IPS-20b (cell line): ENCODE measurements at regions not wholly inside any gene's neighbourhood (a gene's known extent, or its start where the extent isn't known, plus 50 kb on each side); places are given as distances from the start of the nearest gene placed in this dataset.
A peak's percentile ranks its signal among the peaks of the same experiment; 100 is the strongest.
"Not testable (repeated sequence)": the region's sequence is repeated elsewhere in the genome, so short reads cannot be mapped to it uniquely, and the experiment has no call there.

ENCODE experiments used
- H3K27ac ChIP-seq: one replicate; pipeline ENCODE4 v1.5.1; 2013; ENCODE audit warnings: low read length
- H3K27me3 ChIP-seq: 2 replicates; pipeline ENCODE4 v1.6.1; 2013; ENCODE audit warnings: mild to moderate bottlenecking, low read length, inconsistent platforms; ENCODE audit not compliant: insufficient read depth
- H3K36me3 ChIP-seq: 2 replicates; pipeline ENCODE4 v1.6.1; 2013; ENCODE audit warnings: low read depth, mild to moderate bottlenecking, inconsistent platforms, low read length, moderate library complexity; ENCODE audit not compliant: insufficient read depth
- H3K4me1 ChIP-seq: 2 replicates; pipeline ENCODE4 v1.6.1; 2013; ENCODE audit warnings: mild to moderate bottlenecking, control low read depth, inconsistent platforms, low read length, moderate library complexity; ENCODE audit not compliant: insufficient read depth
- H3K4me3 ChIP-seq: 2 replicates; pipeline ENCODE4 v1.5.1; 2013; ENCODE audit warnings: mild to moderate bottlenecking, low read length, inconsistent platforms
- H3K9ac ChIP-seq: 2 replicates; pipeline ENCODE4 v1.6.1; 2013; ENCODE audit warnings: low read depth, mild to moderate bottlenecking, inconsistent platforms, low read length, moderate library complexity
- H3K9me3 ChIP-seq: 2 replicates; pipeline ENCODE4 v1.6.1; 2013; ENCODE audit warnings: mild to moderate bottlenecking, low read depth, low read length, inconsistent platforms; ENCODE audit not compliant: insufficient read depth

DNA sequence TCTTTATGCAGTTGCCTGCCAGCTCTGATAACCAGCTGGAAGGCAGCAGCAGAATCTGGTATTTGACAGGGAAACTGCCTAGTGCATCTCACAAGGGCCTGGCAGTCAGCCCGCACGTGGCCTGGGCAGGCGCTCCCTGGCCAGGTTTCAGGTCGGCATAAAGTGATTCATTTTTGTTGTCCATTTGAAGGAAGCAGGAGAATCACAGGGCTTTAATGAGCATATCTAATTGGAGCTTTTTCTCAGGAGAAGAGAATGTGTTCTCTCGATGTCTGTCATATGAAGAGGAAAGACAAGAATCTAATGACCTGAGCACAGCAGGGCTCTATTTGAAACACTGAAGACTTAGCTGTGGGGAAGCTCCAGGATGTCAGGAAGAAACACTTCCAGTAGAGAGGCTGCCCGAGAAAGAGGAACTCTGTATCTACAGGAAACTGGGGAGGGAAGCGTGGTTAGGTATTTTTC lies 98.8 kb upstream of the MB21D2 start:
- H3K36me3 ChIP-seq: no peaks in the 10 kb centered on the region
- H3K4me1 ChIP-seq: peaks cover 13% of the 10 kb centered on the region; the same call in 1 of the 2 replicates
- no peaks in the 10 kb centered on the region for H3K27me3 ChIP-seq
- H3K9ac ChIP-seq: no peak overlapping the region; the same call in 1 of the 2 replicates
- no peak overlapping the region for H3K27ac ChIP-seq
- peak overlapping the region; percentile 41; the same call in 1 of the 2 replicates for H3K4me3 ChIP-seq
- H3K9me3 ChIP-seq: peaks cover 14% of the 10 kb centered on the region

DNA sequence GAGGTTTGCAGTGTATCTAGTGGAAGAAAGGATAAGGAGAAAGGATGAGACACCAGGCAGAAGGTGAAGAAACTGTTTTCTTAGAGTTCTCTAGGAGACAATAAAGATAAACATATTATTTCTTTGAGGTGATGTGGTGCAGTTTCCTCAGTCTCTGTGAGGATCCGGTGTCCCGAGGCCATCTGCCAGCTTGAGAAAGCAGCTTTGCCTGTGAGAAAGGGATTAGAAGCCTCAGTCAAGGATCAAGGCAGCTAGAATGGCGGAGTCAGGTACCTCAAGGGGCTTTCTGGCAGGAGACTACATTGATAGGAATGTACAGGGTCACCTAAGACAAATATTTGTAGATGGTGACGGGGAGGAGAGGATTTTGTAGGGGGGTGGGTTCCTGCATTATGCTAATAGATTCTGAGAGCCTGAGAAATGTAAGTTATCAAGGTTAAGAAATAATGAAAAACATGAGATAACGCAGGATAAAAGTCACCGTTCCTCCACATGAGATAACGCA lies 103.9 kb upstream of the MB21D2 start:
- H3K9ac ChIP-seq: no peak overlapping the region
- peaks cover 10% of the 10 kb centered on the region; the same call in 1 of the 2 replicates for H3K4me1 ChIP-seq
- no peaks in the 10 kb centered on the region for H3K9me3 ChIP-seq
- no peaks in the 10 kb centered on the region for H3K27me3 ChIP-seq
- no peaks in the 10 kb centered on the region for H3K36me3 ChIP-seq
- no peak overlapping the region for H3K4me3 ChIP-seq
- no peak overlapping the region for H3K27ac ChIP-seq

DNA sequence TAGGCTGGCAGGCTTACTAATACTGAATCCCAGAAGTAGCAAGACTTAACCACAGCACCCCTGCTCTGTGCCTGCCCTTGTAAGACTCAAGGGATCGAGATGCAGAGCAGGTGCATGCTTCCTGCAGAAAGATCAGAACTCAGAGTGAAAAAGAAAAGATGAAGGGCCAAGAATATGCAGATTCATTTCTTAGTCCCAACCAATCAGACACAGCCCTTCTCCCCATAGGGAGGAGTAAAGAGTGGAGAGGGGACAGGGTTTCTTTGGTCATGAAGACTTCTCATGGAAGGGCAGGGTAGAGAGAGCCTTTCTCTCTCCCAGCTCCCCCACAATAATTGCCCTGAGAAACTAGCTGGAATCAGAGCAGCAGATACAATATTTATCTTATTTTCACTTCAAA lies 105.6 kb upstream of the MB21D2 start:
- Histone ChIP-seq H3K27me3 (no peaks in the 10 kb centered on the region), H3K27ac (no peak overlapping the region), H3K9ac (no peak overlapping the region), H3K4me3 (no peak overlapping the region), H3K36me3 (no peaks in the 10 kb centered on the region), H3K4me1 (peaks cover 2% of the 10 kb centered on the region; the same call in 1 of the 2 replicates), H3K9me3 (no peaks in the 10 kb centered on the region)

DNA sequence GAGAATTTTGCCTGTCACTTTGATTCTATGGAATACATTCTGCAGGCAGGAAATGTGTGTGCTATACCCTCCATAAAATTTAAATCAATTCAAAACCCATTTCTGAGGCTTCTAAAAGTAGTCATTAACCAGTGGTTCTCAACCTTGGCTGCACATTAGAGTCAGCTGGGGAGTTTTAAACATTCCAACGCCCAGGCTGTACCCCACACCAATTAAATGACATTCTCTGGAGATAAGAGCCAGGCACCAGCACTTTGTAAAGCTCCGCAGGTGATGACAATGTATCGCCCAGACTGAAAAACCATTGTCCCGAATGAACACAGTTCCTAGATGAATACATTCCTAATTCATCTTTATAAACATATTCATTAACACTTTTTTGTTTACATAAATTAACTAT lies 110.6 kb upstream of the MB21D2 start:
- Histone ChIP-seq H3K27ac (no peak overlapping the region), H3K27me3 (no peaks in the 10 kb centered on the region), H3K9ac (no peak overlapping the region)

DNA sequence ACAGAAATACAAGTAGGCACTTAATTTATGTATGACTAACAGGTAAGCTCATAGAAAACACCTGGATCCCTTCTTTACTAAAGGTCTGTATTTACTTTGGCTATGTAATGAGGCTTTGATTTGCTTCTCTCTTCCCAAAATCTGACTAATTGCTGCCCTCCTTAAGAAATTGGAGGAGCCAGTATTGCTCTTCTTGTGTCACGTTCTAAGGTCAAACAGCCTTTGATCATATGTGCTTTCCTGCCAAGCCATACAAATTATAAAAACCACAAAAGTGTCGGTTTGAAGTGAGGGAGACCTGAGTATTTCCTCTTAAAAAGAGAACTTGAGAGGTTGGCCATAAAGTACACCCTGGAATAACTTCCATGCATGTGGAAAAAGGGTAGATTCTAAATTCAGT lies 112.1 kb upstream of the MB21D2 start:
- H3K27ac ChIP-seq: no peak overlapping the region
- H3K4me3 ChIP-seq: no peak overlapping the region
- no peaks in the 10 kb centered on the region for H3K9me3 ChIP-seq
- no peak overlapping the region for H3K9ac ChIP-seq
- H3K4me1 ChIP-seq: peaks cover 8% of the 10 kb centered on the region; the same call in 1 of the 2 replicates
- no peaks in the 10 kb centered on the region for H3K27me3 ChIP-seq
- no peaks in the 10 kb centered on the region for H3K36me3 ChIP-seq

More for the DNA sequence above, 110.6 kb upstream of the MB21D2 start:
- H3K4me3 ChIP-seq: no peak overlapping the region
- H3K36me3 ChIP-seq: no peaks in the 10 kb centered on the region
- H3K4me1 ChIP-seq: peaks cover 8% of the 10 kb centered on the region; the same call in 1 of the 2 replicates
- H3K9me3 ChIP-seq: no peaks in the 10 kb centered on the region

DNA sequence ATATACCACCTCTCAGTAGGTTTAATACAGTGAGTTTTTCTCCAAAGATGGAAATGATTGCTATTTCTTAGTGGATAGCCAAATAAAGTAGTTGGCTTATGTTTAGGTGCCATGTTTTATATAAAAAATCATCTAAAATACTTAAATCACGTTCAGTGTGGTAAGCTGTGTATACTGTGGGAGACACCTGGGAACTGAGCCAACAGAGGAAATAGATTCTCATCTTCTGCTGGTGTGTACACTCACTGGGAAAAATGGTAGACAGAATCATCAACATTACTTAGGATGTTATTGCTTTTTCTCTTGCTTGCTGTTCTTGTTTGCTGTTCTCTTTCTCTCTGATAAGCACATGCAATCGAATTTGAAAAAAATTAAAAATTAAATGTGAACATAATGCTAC lies 112.6 kb upstream of the MB21D2 start:
- Histone ChIP-seq H3K9ac (no peak overlapping the region), H3K36me3 (no peaks in the 10 kb centered on the region), H3K27ac (no peak overlapping the region), H3K27me3 (no peaks in the 10 kb centered on the region), H3K4me1 (peaks cover 8% of the 10 kb centered on the region; the same call in 1 of the 2 replicates), H3K4me3 (no peak overlapping the region), H3K9me3 (no peaks in the 10 kb centered on the region)

DNA sequence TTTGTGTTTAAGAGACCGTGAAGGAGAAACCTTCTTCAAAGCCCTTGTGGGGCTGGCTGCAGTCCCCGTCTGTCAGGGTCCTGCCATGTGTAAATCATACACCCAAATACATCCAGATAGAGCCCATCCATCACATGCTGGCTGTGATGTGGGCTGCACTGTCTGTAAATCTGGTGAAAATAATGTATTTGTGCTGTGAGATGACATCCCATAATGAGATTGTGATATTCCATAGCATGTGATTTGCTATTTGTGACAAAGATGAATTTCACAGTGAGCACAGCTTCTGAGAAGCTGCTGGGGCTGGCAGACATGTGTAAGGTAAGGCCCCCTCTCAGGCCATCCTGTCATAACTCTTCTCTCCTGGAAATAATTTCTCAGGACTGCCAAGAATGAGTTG lies 114.3 kb upstream of the MB21D2 start:
- Histone ChIP-seq H3K27ac (no peak overlapping the region), H3K9me3 (no peaks in the 10 kb centered on the region), H3K9ac (no peak overlapping the region), H3K27me3 (no peaks in the 10 kb centered on the region), H3K4me3 (no peak overlapping the region), H3K36me3 (no peaks in the 10 kb centered on the region), H3K4me1 (peaks cover 8% of the 10 kb centered on the region; the same call in 1 of the 2 replicates)

DNA sequence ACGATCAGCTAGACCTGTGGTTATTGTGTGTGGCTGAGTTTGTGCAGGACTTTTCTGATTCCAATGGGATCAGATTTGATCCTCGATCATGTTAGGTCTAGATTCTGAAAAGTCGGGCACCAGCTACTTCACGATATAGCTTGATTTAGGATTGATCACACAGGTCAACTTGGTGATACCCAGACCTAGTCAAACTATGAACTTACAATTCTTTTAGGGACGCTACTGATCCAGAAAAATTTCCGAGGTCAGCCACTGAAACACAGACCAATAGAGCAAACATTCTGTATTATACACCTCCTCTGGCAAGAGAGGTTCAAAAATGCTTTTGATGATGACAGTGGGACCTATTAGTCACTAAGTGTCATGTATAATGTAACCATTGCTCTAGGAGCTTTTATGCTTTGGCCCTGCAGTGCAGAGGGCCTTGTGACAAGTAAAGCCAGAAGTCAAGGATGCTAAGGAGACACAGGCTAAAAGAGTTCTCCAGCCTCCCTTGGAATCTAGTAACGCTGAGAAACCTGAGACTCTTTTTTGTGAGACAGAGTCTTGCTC lies 115.6 kb upstream of the MB21D2 start:
- Histone ChIP-seq H3K4me1 (peaks cover 5% of the 10 kb centered on the region; the same call in 1 of the 2 replicates), H3K36me3 (no peaks in the 10 kb centered on the region), H3K27me3 (no peaks in the 10 kb centered on the region), H3K27ac (no peak overlapping the region), H3K9me3 (no peaks in the 10 kb centered on the region), H3K9ac (no peak overlapping the region), H3K4me3 (no peak overlapping the region)

DNA sequence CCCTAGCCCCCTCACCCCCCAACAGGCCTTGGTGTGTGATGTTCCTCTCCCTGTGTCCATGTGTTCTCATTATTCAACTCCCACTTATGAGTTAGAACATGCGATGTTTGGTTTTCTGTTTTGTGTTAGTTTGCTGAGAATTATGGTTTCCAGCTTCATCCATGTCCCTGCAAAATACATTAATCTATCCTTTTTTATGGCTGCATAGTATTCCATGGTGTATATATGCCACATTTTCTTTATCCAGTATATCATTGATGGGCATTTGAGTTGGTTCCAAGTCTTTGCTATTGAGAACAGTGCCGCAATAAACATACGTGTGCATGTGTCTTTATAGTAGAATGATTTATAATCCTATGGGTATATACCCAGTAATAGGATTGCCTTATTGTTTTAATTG lies 120.2 kb upstream of the MB21D2 start:
- H3K27ac ChIP-seq, H3K4me3 ChIP-seq, H3K4me1 ChIP-seq, H3K36me3 ChIP-seq, H3K9ac ChIP-seq, H3K9me3 ChIP-seq, H3K27me3 ChIP-seq: not testable (repeated sequence)

DNA sequence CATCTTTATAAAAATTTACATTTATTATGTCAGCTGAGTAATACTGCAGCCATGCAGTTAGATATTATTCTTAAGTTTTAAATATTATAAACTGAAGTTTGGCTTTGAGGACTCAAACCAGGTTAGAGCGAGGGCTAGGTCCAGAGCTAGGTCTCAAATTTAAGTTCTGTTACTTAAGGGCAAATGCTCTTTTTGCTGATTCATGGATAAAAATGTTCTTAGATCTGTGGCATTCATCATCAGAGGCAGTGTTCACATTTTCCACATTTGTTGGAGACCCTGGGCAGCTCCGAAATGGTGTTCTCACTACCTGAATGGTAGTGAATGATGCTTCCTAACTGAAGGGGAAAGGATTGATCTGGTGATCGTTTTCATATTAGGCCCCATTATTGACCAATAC lies 121.4 kb upstream of the MB21D2 start:
- no peaks in the 10 kb centered on the region for H3K27me3 ChIP-seq
- no peaks in the 10 kb centered on the region for H3K4me1 ChIP-seq
- H3K36me3 ChIP-seq: no peaks in the 10 kb centered on the region
- no peak overlapping the region for H3K4me3 ChIP-seq
- no peak overlapping the region for H3K27ac ChIP-seq
- no peaks in the 10 kb centered on the region for H3K9me3 ChIP-seq
- H3K9ac ChIP-seq: no peak overlapping the region

DNA sequence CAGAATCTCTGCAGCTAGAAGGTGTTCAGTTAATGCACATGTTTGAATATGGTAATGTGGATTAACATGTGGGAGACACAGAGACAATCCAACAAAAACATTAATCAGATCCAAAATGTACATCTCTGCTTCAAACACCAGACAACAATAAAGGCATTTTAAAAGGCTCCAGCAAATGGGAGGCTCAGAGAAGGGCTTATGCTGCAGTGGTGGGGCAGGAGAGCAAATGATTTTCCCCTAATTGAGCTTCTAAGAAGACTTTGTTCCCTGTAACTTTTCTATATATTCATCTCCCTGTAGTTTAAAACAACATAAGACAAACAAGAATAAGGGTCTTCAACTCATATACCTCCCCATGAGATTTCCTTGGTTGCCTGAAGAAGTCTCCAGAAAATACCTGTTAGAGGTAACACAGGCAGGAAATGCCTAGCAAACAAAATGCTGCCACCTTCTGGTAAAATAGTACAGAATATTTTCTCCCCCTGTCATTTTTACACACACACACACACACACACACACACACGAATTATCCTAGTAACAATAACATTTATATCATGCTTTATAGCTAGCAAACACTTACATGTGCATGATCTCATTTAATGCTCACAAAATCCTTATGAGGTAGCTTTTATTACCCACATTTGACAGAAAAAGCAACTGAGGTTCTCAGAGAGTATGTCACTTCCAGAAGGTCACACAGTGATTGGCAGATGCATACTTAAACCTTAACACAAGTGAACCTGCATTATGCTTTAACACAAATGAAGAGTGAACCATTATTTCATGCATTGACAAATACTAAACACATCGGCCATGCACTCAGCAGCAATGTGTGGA lies 123.4 kb upstream of the MB21D2 start:
- Histone ChIP-seq H3K9me3 (no peaks in the 10 kb centered on the region), H3K4me1 (no peaks in the 10 kb centered on the region), H3K9ac (no peak overlapping the region), H3K27ac (no peak overlapping the region), H3K36me3 (no peaks in the 10 kb centered on the region), H3K4me3 (no peak overlapping the region), H3K27me3 (no peaks in the 10 kb centered on the region)

DNA sequence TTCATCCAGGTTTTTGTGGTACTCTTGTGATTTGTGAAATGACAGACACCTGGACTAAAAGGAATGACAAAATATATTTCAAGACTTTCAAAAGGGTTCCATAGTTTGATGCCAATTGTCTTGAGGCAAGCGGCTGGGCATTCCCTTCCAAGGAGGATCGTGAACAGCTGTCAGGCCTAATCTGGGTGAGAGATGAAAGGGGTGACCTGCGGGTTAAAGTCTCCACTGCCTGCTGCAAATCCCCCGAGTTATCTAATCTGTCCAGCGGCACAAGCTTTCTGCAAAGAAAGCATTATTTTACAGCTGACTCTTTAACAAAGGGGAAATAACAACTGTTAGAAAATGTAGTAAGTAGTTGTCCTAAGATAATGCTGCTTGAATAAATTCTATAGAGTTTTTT lies 128.7 kb upstream of the MB21D2 start:
- Histone ChIP-seq H3K9me3 (no peaks in the 10 kb centered on the region), H3K4me1 (no peaks in the 10 kb centered on the region), H3K36me3 (no peaks in the 10 kb centered on the region), H3K27ac (no peak overlapping the region), H3K9ac (no peak overlapping the region), H3K27me3 (no peaks in the 10 kb centered on the region), H3K4me3 (no peak overlapping the region)
